HCT116 (cell line): ENCODE measurements at regions not wholly inside any gene's neighbourhood (a gene's known extent, or its start where the extent isn't known, plus 50 kb on each side); places are given as distances from the start of the nearest gene placed in this dataset.

ENCODE experiments used
- CEBPB ChIP-seq: IDR thresholded peaks from 2 replicates; pipeline ENCODE4 v1.6.1; 2012; ENCODE audit warnings: low read depth
- CTCF ChIP-seq, 3 experiments: fragments of 200-600 bp in 1 of 3; sonication (generic) in 1 of 3; IDR thresholded peaks in 2 of 3; conservative IDR thresholded peaks in 1 of 3; 2 replicates each; pipeline ENCODE4 v1.5.1; 2012 to 2017; ENCODE audit warnings: low read depth in 2 of 3, low read length in 2 of 3, antibody characterized with exemption in 1 of 3, borderline replicate concordance in 1 of 3, control low read depth in 1 of 3, mild to moderate bottlenecking in 1 of 3, mixed read lengths in 1 of 3, mixed run types in 1 of 3, moderate library complexity in 1 of 3; ENCODE audit not compliant: insufficient read depth in 1 of 3
- EZH2 ChIP-seq: fragments of 200-600 bp; sonication (generic); IDR thresholded peaks from 2 replicates; pipeline ENCODE4 v1.6.1; 2017; ENCODE audit warnings: antibody characterized with exemption, mixed run types
- EZH2phosphoT487 ChIP-seq: fragments of 200-600 bp; IDR thresholded peaks from 2 replicates; pipeline ENCODE4 v1.6.1; 2018; ENCODE audit warnings: antibody characterized with exemption, borderline replicate concordance
- POLR2A ChIP-seq: IDR thresholded peaks from 2 replicates; pipeline ENCODE4 v1.7.0; 2011; ENCODE audit warnings: borderline replicate concordance; ENCODE audit not compliant: insufficient read depth, insufficient read length; ENCODE audit errors: extremely low read depth
- POLR2AphosphoS5 ChIP-seq: IDR thresholded peaks from 2 replicates; pipeline ENCODE4 v1.6.1; 2011; ENCODE audit warnings: mild to moderate bottlenecking, low read depth, low read length, moderate library complexity
- RAD21 ChIP-seq: IDR thresholded peaks from 2 replicates; pipeline ENCODE4 v1.6.1; 2012; ENCODE audit warnings: low read depth, mild to moderate bottlenecking
- SP1 ChIP-seq: IDR thresholded peaks from 2 replicates; pipeline ENCODE4 v1.6.1; 2012; ENCODE audit warnings: low read depth
- TF ChIP-seq, protein P1 (sequence below): IDR thresholded peaks from 2 replicates; pipeline ENCODE4 v1.6.1; 2012; ENCODE audit warnings: low read depth

DNA sequence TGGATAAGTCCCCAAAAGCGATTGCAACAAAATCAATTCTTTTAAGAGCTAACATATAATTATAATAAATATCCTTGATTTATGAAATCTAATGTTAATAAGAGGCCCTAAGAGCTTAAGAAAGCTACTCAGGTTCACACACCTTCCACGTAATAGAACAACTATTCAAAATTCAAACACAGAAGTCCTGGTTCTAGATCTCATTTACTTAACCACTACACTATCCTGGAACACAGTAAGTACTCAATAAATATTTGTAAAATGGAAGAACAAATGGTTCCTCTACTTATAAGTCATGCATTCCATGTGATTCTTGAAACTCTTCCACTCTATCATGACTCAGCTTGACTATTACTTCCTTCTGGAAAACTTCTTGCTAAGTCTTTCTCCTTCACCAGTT lies 268.2 kb downstream of the FAM181B start:
- TF ChIP-seq POLR2AphosphoS5 (no peak), EZH2phosphoT487 (no peak), POLR2A (no peak), CTCF (IDR thresholded peaks at IDR 0.05 in 2 of 3, conservative IDR thresholded peaks at IDR 0.05 in 1 of 3; ENCODE audit: borderline replicate concordance in 1 of 3, insufficient read depth in 1 of 3, low read depth in 2 of 3, low read length in 2 of 3) (no peak), SP1 (no peak), CEBPB (no peak), RAD21 (no peak), EZH2 (no peak)
- TF ChIP-seq, protein P1, sequence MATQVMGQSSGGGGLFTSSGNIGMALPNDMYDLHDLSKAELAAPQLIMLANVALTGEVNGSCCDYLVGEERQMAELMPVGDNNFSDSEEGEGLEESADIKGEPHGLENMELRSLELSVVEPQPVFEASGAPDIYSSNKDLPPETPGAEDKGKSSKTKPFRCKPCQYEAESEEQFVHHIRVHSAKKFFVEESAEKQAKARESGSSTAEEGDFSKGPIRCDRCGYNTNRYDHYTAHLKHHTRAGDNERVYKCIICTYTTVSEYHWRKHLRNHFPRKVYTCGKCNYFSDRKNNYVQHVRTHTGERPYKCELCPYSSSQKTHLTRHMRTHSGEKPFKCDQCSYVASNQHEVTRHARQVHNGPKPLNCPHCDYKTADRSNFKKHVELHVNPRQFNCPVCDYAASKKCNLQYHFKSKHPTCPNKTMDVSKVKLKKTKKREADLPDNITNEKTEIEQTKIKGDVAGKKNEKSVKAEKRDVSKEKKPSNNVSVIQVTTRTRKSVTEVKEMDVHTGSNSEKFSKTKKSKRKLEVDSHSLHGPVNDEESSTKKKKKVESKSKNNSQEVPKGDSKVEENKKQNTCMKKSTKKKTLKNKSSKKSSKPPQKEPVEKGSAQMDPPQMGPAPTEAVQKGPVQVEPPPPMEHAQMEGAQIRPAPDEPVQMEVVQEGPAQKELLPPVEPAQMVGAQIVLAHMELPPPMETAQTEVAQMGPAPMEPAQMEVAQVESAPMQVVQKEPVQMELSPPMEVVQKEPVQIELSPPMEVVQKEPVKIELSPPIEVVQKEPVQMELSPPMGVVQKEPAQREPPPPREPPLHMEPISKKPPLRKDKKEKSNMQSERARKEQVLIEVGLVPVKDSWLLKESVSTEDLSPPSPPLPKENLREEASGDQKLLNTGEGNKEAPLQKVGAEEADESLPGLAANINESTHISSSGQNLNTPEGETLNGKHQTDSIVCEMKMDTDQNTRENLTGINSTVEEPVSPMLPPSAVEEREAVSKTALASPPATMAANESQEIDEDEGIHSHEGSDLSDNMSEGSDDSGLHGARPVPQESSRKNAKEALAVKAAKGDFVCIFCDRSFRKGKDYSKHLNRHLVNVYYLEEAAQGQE = no peak
